Lower lobe of right lung (tissue), 2 donors: ENCODE measurements at regions not wholly inside any gene's neighbourhood (a gene's known extent, or its start where the extent isn't known, plus 50 kb on each side); places are given as distances from the start of the nearest gene placed in this dataset.
"Not testable (repeated sequence)": the region's sequence is repeated elsewhere in the genome, so short reads cannot be mapped to it uniquely, and the experiment has no call there.

Experiments used
- ATAC-seq, 2 donors: fragments of 200-7000 bp; cut with Tn5 transposase; one replicate each; pipeline ENCODE4 v1.9.1; 2020 to 2022; ENCODE audit warnings: mild to moderate bottlenecking in 2 of 2, moderate library complexity in 2 of 2
- DNase-seq: peaks from one replicate; pipeline ENCODE4 v3.0.0-alpha.2; 2020
- H3K27ac ChIP-seq: fragments of 200-600 bp; one replicate; pipeline ENCODE4 v1.8.0; 2022
- H3K27me3 ChIP-seq: fragments of 200-600 bp; one replicate; pipeline ENCODE4 v1.8.0; 2022; ENCODE audit warnings: low read depth
- H3K36me3 ChIP-seq: fragments of 200-600 bp; one replicate; pipeline ENCODE4 v1.8.0; 2022; ENCODE audit warnings: mild to moderate bottlenecking
- H3K4me1 ChIP-seq: fragments of 200-600 bp; one replicate; pipeline ENCODE4 v1.8.0; 2022
- H3K4me3 ChIP-seq: fragments of 200-600 bp; one replicate; pipeline ENCODE4 v1.8.0; 2022; ENCODE audit warnings: mild to moderate bottlenecking
- H3K9me3 ChIP-seq: fragments of 200-600 bp; one replicate; pipeline ENCODE4 v1.8.0; 2022
- intact Hi-C: fragments of 100-400 bp; cut with DNase I; formaldehyde crosslinking; loops from one replicate; pipeline ENCODE4 v1.11.0; 2022
- TF ChIP-seq, protein P1 (sequence below): fragments of 200-600 bp; IDR thresholded peaks from one replicate; pipeline ENCODE4 v1.8.0; 2022; ENCODE audit warnings: antibody characterized with exemption, mild to moderate bottlenecking
- donor health status: DM: no; HTN: yes; CAD: no; lungs with severe emphysema.

- ATAC-seq, result no peak
Observed at GRCh38 chr9:7316166-7316795, 483.3 kb downstream of the DMAC1 start.

DNA sequence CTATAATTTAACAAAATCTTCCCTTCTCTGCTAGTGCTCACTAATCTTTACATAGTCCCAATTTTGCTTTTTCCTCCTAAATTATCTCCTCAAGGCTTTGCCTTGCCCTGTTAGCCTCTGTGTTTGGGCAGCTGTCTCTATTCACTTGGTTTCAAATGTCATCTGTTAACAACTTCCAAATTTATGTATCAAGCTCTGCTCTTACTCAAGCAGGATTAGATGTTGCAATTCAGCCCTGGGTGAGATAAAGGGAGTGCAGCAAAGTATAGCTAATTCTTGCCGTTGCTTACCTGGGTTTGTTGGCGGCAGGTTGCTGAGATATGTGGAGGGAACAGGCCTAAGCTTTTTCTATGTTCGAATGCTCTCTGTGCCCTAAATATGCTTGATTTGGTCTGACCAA lies 483.8 kb downstream of the DMAC1 start:
- H3K9me3 ChIP-seq, result peaks cover 14% of the 10 kb centered on the region
- ATAC-seq (no peak), DNase-seq (no peak)
- TF ChIP-seq, protein P1, sequence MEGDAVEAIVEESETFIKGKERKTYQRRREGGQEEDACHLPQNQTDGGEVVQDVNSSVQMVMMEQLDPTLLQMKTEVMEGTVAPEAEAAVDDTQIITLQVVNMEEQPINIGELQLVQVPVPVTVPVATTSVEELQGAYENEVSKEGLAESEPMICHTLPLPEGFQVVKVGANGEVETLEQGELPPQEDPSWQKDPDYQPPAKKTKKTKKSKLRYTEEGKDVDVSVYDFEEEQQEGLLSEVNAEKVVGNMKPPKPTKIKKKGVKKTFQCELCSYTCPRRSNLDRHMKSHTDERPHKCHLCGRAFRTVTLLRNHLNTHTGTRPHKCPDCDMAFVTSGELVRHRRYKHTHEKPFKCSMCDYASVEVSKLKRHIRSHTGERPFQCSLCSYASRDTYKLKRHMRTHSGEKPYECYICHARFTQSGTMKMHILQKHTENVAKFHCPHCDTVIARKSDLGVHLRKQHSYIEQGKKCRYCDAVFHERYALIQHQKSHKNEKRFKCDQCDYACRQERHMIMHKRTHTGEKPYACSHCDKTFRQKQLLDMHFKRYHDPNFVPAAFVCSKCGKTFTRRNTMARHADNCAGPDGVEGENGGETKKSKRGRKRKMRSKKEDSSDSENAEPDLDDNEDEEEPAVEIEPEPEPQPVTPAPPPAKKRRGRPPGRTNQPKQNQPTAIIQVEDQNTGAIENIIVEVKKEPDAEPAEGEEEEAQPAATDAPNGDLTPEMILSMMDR, result no peak
- intact Hi-C loops, result no loop called here
- no peaks in the 10 kb centered on the region for H3K4me1 ChIP-seq
- no peak overlapping the region for H3K27ac ChIP-seq
- no peaks in the 10 kb centered on the region for H3K36me3 ChIP-seq
- H3K27me3 ChIP-seq, result no peaks in the 10 kb centered on the region
- H3K4me3 ChIP-seq, result no peak overlapping the region

More at GRCh38 chr9:7316166-7316795, 483.3 kb downstream of the DMAC1 start:
- no peak for DNase-seq
- no peaks in the 10 kb centered on the region for H3K27me3 ChIP-seq
- H3K4me1 ChIP-seq, result no peaks in the 10 kb centered on the region
- H3K36me3 ChIP-seq, result no peaks in the 10 kb centered on the region
- H3K9me3 ChIP-seq, result peaks cover 14% of the 10 kb centered on the region
- no peak overlapping the region for H3K4me3 ChIP-seq
- H3K27ac ChIP-seq, result peak overlapping the region; percentile 18
- TF ChIP-seq, protein P1, result no peak
- intact Hi-C loops, result no loop called here

GRCh38 chr9:7315116-7315515 lies 484.5 kb downstream of the DMAC1 start:
- intact Hi-C loops, result no loop called here
- Histone ChIP-seq H3K27me3 (no peaks in the 10 kb centered on the region), H3K36me3 (no peaks in the 10 kb centered on the region), H3K9me3 (peaks cover 14% of the 10 kb centered on the region), H3K27ac (no peak overlapping the region), H3K4me1 (no peaks in the 10 kb centered on the region), H3K4me3 (no peak overlapping the region)
- ATAC-seq, result no peak
- TF ChIP-seq, protein P1, result no peak
- no peak for DNase-seq

GRCh38 chr9:7313389-7313788 lies 486.2 kb downstream of the DMAC1 start:
- intact Hi-C loops, result no loop called here
- Histone ChIP-seq H3K9me3 (peaks cover 30% of the 10 kb centered on the region), H3K36me3 (no peaks in the 10 kb centered on the region), H3K4me3 (no peak overlapping the region), H3K4me1 (no peaks in the 10 kb centered on the region), H3K27me3 (no peaks in the 10 kb centered on the region), H3K27ac (no peak overlapping the region)
- TF ChIP-seq, protein P1, result no peak
- no peak for DNase-seq
- ATAC-seq, result no peak

- DNase-seq, H3K27me3 ChIP-seq, H3K36me3 ChIP-seq, H3K4me3 ChIP-seq, ATAC-seq, H3K27ac ChIP-seq, H3K4me1 ChIP-seq, intact Hi-C loops: not testable (repeated sequence)
- H3K9me3 ChIP-seq, result peaks cover 36% of the 10 kb centered on the region
Observed at GRCh38 chr9:7309051-7309450, 490.5 kb downstream of the DMAC1 start.

DNA sequence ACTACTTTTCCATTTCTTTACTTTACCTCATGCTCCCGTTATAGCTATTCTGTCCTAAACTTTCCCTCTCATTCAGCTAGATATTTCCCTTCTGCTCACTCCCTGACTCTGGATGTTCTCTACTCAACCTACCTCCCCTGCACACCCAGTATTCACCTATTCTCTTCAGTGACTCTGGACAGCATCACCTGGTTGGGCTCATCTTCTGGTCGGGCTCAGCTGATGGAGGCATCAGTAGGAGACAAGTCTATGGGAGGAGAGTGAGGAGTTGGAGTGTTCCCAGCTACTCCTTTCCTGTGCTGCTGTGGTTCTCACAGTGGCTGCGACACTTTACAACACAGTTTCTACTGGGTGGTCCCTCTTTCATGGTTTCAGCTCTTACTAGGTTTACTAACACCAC lies 493.9 kb downstream of the DMAC1 start:
- Histone ChIP-seq H3K27me3 (no peaks in the 10 kb centered on the region), H3K36me3 (no peaks in the 10 kb centered on the region), H3K27ac (no peak overlapping the region), H3K9me3 (peaks cover 22% of the 10 kb centered on the region), H3K4me3 (no peak overlapping the region), H3K4me1 (no peaks in the 10 kb centered on the region)
- DNase-seq (no peak), ATAC-seq (no peak)
- intact Hi-C loops, result no loop called here
- TF ChIP-seq, protein P1, result no peak
